Body of pancreas (tissue), 4 donors: ENCODE measurements at regions not wholly inside any gene's neighbourhood (a gene's known extent, or its start where the extent isn't known, plus 50 kb on each side); places are given as distances from the start of the nearest gene placed in this dataset.

Source experiments
- ATAC-seq: fragments of 150-250 bp; one replicate; pipeline ENCODE4 v1.9.1; 2016
- DNase-seq, 4 donors: peaks; one replicate each; pipeline ENCODE4 v3.0.0-alpha.2; 2019
- H3K27ac ChIP-seq, 4 donors: fragments of 200-600 bp; sonication (generic); 1 replicate in 3 of 4; 2 replicates in 1 of 4; pipeline versions ENCODE4 v1.5.1 to v1.6.1; 2016 to 2019; ENCODE audit warnings: mild to moderate bottlenecking in 1 of 4, mixed read lengths in 1 of 4, moderate library complexity in 1 of 4
- H3K27me3 ChIP-seq, 2 donors: fragments of 200-600 bp; sonication (generic); one replicate each; pipeline ENCODE4 v1.6.0; 2016; ENCODE audit warnings: mild to moderate bottlenecking in 1 of 2
- H3K36me3 ChIP-seq, 2 donors: fragments of 200-600 bp; sonication (generic); replicated peaks in 1 of 2; 2 replicates each; pipeline ENCODE4 v1.5.1; 2016; ENCODE audit warnings: low read depth in 2 of 2; ENCODE audit not compliant: insufficient read depth in 1 of 2
- H3K4me1 ChIP-seq: fragments of 200-600 bp; sonication (generic); one replicate; pipeline ENCODE4 v1.6.0; 2016
- H3K4me3 ChIP-seq, 2 donors: fragments of 200-600 bp; sonication (generic); 1 replicate in 1 of 2; 2 replicates in 1 of 2; pipeline ENCODE4 v1.5.1; 2016 to 2019
- H3K9me3 ChIP-seq, 3 donors: fragments of 200-600 bp; sonication (generic); 1 replicate in 2 of 3; 2 replicates in 1 of 3; pipeline ENCODE4 v1.5.1; 2016
- CTCF ChIP-seq, 7 experiments: fragments of 450-650 bp in 4 of 7; fragments of 200-600 bp in 3 of 7; sonication (generic) in 3 of 7; IDR thresholded peaks; one replicate each; pipeline ENCODE4 v1.5.1; 2016 to 2019; ENCODE audit warnings: antibody characterized with exemption in 7 of 7
- POLR2A ChIP-seq, 3 donors: fragments of 450-650 bp; IDR thresholded peaks; one replicate each; pipeline ENCODE4 v1.6.1; 2016; ENCODE audit warnings: antibody characterized with exemption in 3 of 3, mild to moderate bottlenecking in 2 of 3
- WGBS, 2 donors: methylation state at CpG; one replicate each; pipeline ENCODE4 v1.1.5; 2017; 5-methylcytosine and 5-hydroxymethylcytosine counted together
- intact Hi-C: fragments of 100-400 bp; cut with DNase I; formaldehyde crosslinking; loops from one replicate; pipeline ENCODE4 v1.15.1; 2023

DNA sequence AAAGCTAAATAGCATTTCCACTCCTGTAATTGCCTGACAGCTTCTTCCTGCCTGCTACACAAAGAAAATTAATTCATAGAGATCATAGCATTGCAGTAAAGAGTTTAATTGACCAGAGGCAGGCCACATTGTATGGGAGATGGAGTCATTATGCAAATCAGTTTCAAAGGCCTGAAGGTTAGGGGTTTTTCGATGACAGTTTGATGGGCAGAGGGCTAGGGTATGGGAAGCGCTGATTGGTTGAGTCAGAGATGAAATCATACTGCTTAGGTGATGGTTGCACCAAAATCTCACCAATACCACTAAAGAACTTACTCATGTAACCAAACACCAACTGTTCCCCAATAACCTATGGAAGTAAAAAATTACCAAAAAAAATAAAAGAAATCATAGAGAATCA is 599.0 kb downstream of the NUP35 start:
- no peaks in the 10 kb centered on the region for H3K36me3 ChIP-seq
- no peak overlapping the region for H3K4me3 ChIP-seq
- no peak for ATAC-seq
- no peak overlapping the region for H3K27ac ChIP-seq
- 93 to 96% methylated on average over 2 of the region's 2 CpGs for WGBS, 2 donors
- no peak for DNase-seq
- H3K9me3 ChIP-seq = no peaks in the 10 kb centered on the region
- no peaks in the 10 kb centered on the region for H3K4me1 ChIP-seq
- intact Hi-C loops = no loop called here
- TF ChIP-seq CTCF (IDR thresholded peaks at IDR 0.05) (no peak), POLR2A (IDR thresholded peaks at IDR 0.05) (no peak)
- no peaks in the 10 kb centered on the region for H3K27me3 ChIP-seq

DNA sequence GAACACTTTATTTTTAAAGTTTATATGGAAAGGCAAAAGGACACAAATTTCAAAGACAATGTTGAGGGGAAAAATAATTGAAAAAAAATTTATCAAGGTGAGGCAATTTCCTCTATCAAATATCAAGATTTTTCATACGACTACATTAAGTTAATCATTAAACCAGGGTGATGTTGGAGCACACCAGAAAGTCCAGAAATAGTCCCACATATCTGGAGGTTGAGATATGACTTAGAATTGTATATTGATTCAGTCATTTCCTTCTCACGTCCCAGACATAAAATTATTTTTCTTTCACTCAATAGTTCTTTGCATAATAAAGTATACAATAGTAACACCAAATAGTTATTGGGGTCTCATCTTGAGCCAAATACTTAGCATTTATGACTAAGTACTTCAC is 605.1 kb downstream of the NUP35 start:
- Histone ChIP-seq H3K9me3 (no peaks in the 10 kb centered on the region), H3K4me1 (peaks cover 3% of the 10 kb centered on the region), H3K27ac (no peak overlapping the region), H3K27me3 (no peaks in the 10 kb centered on the region), H3K36me3 (no peaks in the 10 kb centered on the region), H3K4me3 (no peak overlapping the region)
- no peak for TF ChIP-seq CTCF (IDR thresholded peaks at IDR 0.05)
- no peak for TF ChIP-seq POLR2A (IDR thresholded peaks at IDR 0.05)
- WGBS, 2 donors = 9 to 17% methylated on average over 2 of the region's 2 CpGs
- DNase-seq (no peak), ATAC-seq (peak; percentile 69)
- intact Hi-C loops = no loop called here

GRCh38 chr2:183740241-183740640 is 616.0 kb downstream of the NUP35 start:
- Histone ChIP-seq H3K36me3 (no peaks in the 10 kb centered on the region), H3K9me3 (no peaks in the 10 kb centered on the region), H3K27ac (no peak overlapping the region), H3K4me3 (no peak overlapping the region), H3K4me1 (no peaks in the 10 kb centered on the region), H3K27me3 (no peaks in the 10 kb centered on the region)
- ATAC-seq (peak; percentile 47), DNase-seq (peak in 2 of 4 donors; percentile 2 to 14)
- TF ChIP-seq CTCF (IDR thresholded peaks at IDR 0.05) = no peak
- no peak for TF ChIP-seq POLR2A (IDR thresholded peaks at IDR 0.05)
- WGBS, 2 donors = 11 to 40% methylated on average over 2 of the region's 2 CpGs
- intact Hi-C loops = no loop called here

DNA sequence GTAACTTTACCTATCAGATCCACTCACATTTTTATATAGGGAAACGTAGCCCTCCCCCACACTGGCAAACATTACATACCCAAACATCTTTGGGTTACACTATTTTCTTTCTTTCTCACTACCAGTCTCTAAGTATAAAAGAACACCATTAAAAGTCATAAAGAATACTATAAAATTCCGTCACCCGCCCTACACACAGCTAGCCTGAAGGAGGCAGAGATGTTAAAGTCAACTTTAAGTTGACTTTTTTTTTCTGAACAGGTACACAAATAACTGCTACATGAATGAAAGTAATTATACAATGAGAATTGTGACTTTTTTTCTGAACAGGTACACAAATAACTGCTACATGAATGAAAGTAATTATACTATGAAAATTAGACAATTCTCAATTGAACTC is 628.3 kb downstream of the NUP35 start:
- H3K27ac ChIP-seq = no peak overlapping the region
- TF ChIP-seq CTCF (IDR thresholded peaks at IDR 0.05) (no peak), POLR2A (IDR thresholded peaks at IDR 0.05) (no peak)
- WGBS, 2 donors = 77 to 86% methylated on average over 3 of the region's 3 CpGs
- H3K9me3 ChIP-seq = no peaks in the 10 kb centered on the region
- H3K4me1 ChIP-seq = no peaks in the 10 kb centered on the region
- intact Hi-C loops = no loop called here
- H3K27me3 ChIP-seq = no peaks in the 10 kb centered on the region
- no peak for DNase-seq
- ATAC-seq = no peak
- no peak overlapping the region for H3K4me3 ChIP-seq
- H3K36me3 ChIP-seq = no peaks in the 10 kb centered on the region

- intact Hi-C loops = no loop called here
- Histone ChIP-seq H3K4me3 (no peak overlapping the region), H3K9me3 (no peaks in the 10 kb centered on the region), H3K27ac (no peak overlapping the region), H3K4me1 (peaks cover 8% of the 10 kb centered on the region), H3K36me3 (no peaks in the 10 kb centered on the region), H3K27me3 (no peaks in the 10 kb centered on the region)
- ATAC-seq = no peak
- DNase-seq = no peak
- WGBS, 2 donors = 65 to 72% methylated on average over 1 of the region's 1 CpG
- TF ChIP-seq POLR2A (IDR thresholded peaks at IDR 0.05) = no peak
- no peak for TF ChIP-seq CTCF (IDR thresholded peaks at IDR 0.05)
Measured at GRCh38 chr2:183759033-183759432, 634.8 kb downstream of the NUP35 start.
